DMS53 treated with DMSO at 0.1 percent for 48 hours (cell line): ENCODE measurements at regions not wholly inside any gene's neighbourhood (a gene's known extent, or its start where the extent isn't known, plus 50 kb on each side); places are given as distances from the start of the nearest gene placed in this dataset.

Experiments
- DNase-seq: peaks from one replicate; lab custom pipeline; 2025; ENCODE audit not compliant: unreplicated experiment; lab: John Stamatoyannopoulos, UW

- no peak for DNase-seq
Observed at GRCh38 chr22:48960980-48961660, 866.6 kb downstream of the BRD1 start.

GRCh38 chr22:48960576-48960975 lies 867.1 kb downstream of the BRD1 start:
- DNase-seq: no peak

GRCh38 chr22:48959496-48959895 lies 868.2 kb downstream of the BRD1 start:
- DNase-seq: no peak

- DNase-seq: no peak
Observed at GRCh38 chr22:48957987-48958321, 869.7 kb downstream of the BRD1 start.

GRCh38 chr22:48957311-48957986 lies 870.2 kb downstream of the BRD1 start:
- DNase-seq: no peak

GRCh38 chr22:48955351-48956311 lies 872.0 kb downstream of the BRD1 start:
- no peak for DNase-seq

GRCh38 chr22:48954781-48955311 lies 872.8 kb downstream of the BRD1 start:
- no peak for DNase-seq

- no peak for DNase-seq
Observed at GRCh38 chr22:48953830-48954229, 873.8 kb downstream of the BRD1 start.

- DNase-seq: no peak
Observed at GRCh38 chr22:48953103-48953720, 874.5 kb downstream of the BRD1 start.

- DNase-seq: no peak
Observed at GRCh38 chr22:48952256-48953102, 875.2 kb downstream of the BRD1 start.

- no peak for DNase-seq
Observed at GRCh38 chr22:48951836-48952235, 875.8 kb downstream of the BRD1 start.

GRCh38 chr22:48950151-48950915 lies 877.3 kb downstream of the BRD1 start:
- DNase-seq: no peak

GRCh38 chr22:48949375-48950149 lies 878.1 kb downstream of the BRD1 start:
- DNase-seq: no peak

- no peak for DNase-seq
Observed at GRCh38 chr22:48948575-48949170, 879.0 kb downstream of the BRD1 start.

- DNase-seq: no peak
Observed at GRCh38 chr22:48947636-48948035, 880.0 kb downstream of the BRD1 start.

- DNase-seq: no peak
Observed at GRCh38 chr22:48945621-48946458, 881.8 kb downstream of the BRD1 start.
